OCI-LY7 (cell line): ENCODE measurements at regions not wholly inside any gene's neighbourhood (a gene's known extent, or its start where the extent isn't known, plus 50 kb on each side); places are given as distances from the start of the nearest gene placed in this dataset.

Source experiments
- BruUV-seq: library from RNA; stranded (reverse); fragments of 400-500 nt; replicated peaks from 2 replicates; lab custom pipeline; 2021; lab: Mats Ljungman, UMichigan
- CTCF ChIA-PET: fragments of 300-600 bp; sonication (Branson Sonifier 250); formaldehyde crosslinking; loops from one replicate; lab custom pipeline; 2022; ENCODE audit warnings: antibody characterized with exemption; ENCODE audit not compliant: unreplicated experiment; lab: Charles Lee
- POLR2A ChIA-PET: fragments of 300-600 bp; sonication (Branson Sonifier 250); formaldehyde crosslinking; loops from one replicate; lab custom pipeline; 2022; ENCODE audit warnings: antibody characterized with exemption; lab: Charles Lee
- DNase-seq: peaks from one replicate; pipeline ENCODE4 v3.0.0-alpha.2; 2015; ENCODE audit warnings: low spot score
- H2AFZ ChIP-seq: fragments of 200-600 bp; sonication (generic), shearing (Covaris generic); 2 replicates; pipeline ENCODE4 v1.6.1; 2014; ENCODE audit warnings: mild to moderate bottlenecking, antibody characterized with exemption, low read length, moderate library complexity
- H3K27ac ChIP-seq: fragments of 200-600 bp; sonication (generic); 2 replicates; pipeline ENCODE4 v1.5.1; 2014; ENCODE audit warnings: mixed run types, low read depth, mild to moderate bottlenecking, moderate library complexity, low read length, inconsistent platforms; ENCODE audit not compliant: poor library complexity, severe bottlenecking
- H3K36me3 ChIP-seq: fragments of 200-600 bp; sonication (generic); 2 replicates; pipeline ENCODE4 v1.6.1; 2014; ENCODE audit warnings: mild to moderate bottlenecking, antibody characterized with exemption, low read length, moderate library complexity, mixed read lengths; ENCODE audit not compliant: insufficient read depth
- H3K4me1 ChIP-seq: fragments of 200-600 bp; sonication (generic); 2 replicates; pipeline ENCODE4 v1.5.1; 2014; ENCODE audit warnings: mild to moderate bottlenecking, low read length; ENCODE audit not compliant: insufficient read depth, poor library complexity, severe bottlenecking
- H3K4me2 ChIP-seq: fragments of 200-600 bp; sonication (generic); 2 replicates; pipeline ENCODE4 v1.6.1; 2014; ENCODE audit warnings: mild to moderate bottlenecking, low read length
- H3K4me3 ChIP-seq: fragments of 200-600 bp; sonication (generic); 2 replicates; pipeline ENCODE4 v1.5.1; 2014; ENCODE audit warnings: mild to moderate bottlenecking, low read depth, low read length; ENCODE audit not compliant: poor library complexity, severe bottlenecking
- H3K79me2 ChIP-seq: fragments of 200-600 bp; sonication (generic); 2 replicates; pipeline ENCODE4 v1.6.1; 2016; ENCODE audit warnings: low read depth, mild to moderate bottlenecking, low read length, moderate library complexity, mixed read lengths; ENCODE audit not compliant: insufficient read depth
- H3K9me2 ChIP-seq: fragments of 200-600 bp; sonication (generic); 2 replicates; pipeline ENCODE4 v1.6.1; 2016; ENCODE audit warnings: mild to moderate bottlenecking, low read length, mixed read lengths; ENCODE audit not compliant: insufficient read depth
- H3K9me3 ChIP-seq: fragments of 200-600 bp; sonication (generic); 2 replicates; pipeline ENCODE4 v1.6.1; 2014; ENCODE audit warnings: mild to moderate bottlenecking, mixed run types, low read length, mixed read lengths
- H4K20me1 ChIP-seq: fragments of 200-600 bp; sonication (generic); 2 replicates; pipeline ENCODE4 v1.6.1; 2014; ENCODE audit warnings: mild to moderate bottlenecking, antibody characterized with exemption, low read length, moderate library complexity, mixed read lengths; ENCODE audit not compliant: insufficient read depth
- CTCF ChIP-seq: fragments of 200-600 bp; sonication (generic); conservative IDR thresholded peaks from 2 replicates; pipeline ENCODE4 v1.5.1; 2014; ENCODE audit warnings: mild to moderate bottlenecking, antibody characterized with exemption, low read length, moderate library complexity, mixed read lengths
- EZH2phosphoT487 ChIP-seq: fragments of 200-600 bp; sonication (generic); IDR thresholded peaks from 2 replicates; pipeline ENCODE4 v1.6.1; 2018; ENCODE audit warnings: low read depth, borderline replicate concordance, mild to moderate bottlenecking, mixed run types, antibody characterized with exemption, low read length, moderate library complexity, mixed read lengths
- intact Hi-C: fragments of 100-400 bp; cut with micrococcal nuclease; formaldehyde crosslinking; loops from one replicate; pipeline ENCODE4 v1.10.0; 2022; ENCODE audit not compliant: unreplicated experiment

- no peak for DNase-seq
- Histone ChIP-seq H2AFZ (no peak overlapping the region), H3K27ac (no peak overlapping the region), H3K36me3 (no peaks in the 10 kb centered on the region), H3K9me3 (no peaks in the 10 kb centered on the region), H4K20me1 (no peaks in the 10 kb centered on the region), H3K4me1 (no peaks in the 10 kb centered on the region), H3K4me2 (no peak overlapping the region), H3K79me2 (no peaks in the 10 kb centered on the region), H3K9me2 (no peaks in the 10 kb centered on the region), H3K4me3 (no peak overlapping the region)
- ChIA-PET CTCF (no interaction called here), POLR2A (interaction anchor here (1.2 kb wide), 1 partner anchor 41 kb away, joined by 3 read pairs; no protein-coding TSS in a partner anchor)
- intact Hi-C loops, result no loop called here
- TF ChIP-seq CTCF (no peak), EZH2phosphoT487 (no peak)
- BruUV-seq, result no TSS peak
These were observed 105.1 kb downstream of the RPS29 start for GRCh38 chr14:49480979-49481498.

- DNase-seq, result no peak
- Histone ChIP-seq H3K27ac (no peak overlapping the region), H3K4me1 (no peaks in the 10 kb centered on the region), H2AFZ (no peak overlapping the region), H3K9me3 (no peaks in the 10 kb centered on the region), H3K79me2 (no peaks in the 10 kb centered on the region), H3K36me3 (no peaks in the 10 kb centered on the region), H4K20me1 (no peaks in the 10 kb centered on the region), H3K9me2 (no peaks in the 10 kb centered on the region), H3K4me3 (no peak overlapping the region), H3K4me2 (no peak overlapping the region)
- TF ChIP-seq EZH2phosphoT487, result no peak
- TF ChIP-seq CTCF, result no peak
- no TSS peak for BruUV-seq
- CTCF ChIA-PET, result no interaction called here
- POLR2A ChIA-PET, result no interaction called here
- intact Hi-C loops, result no loop called here
These were observed 106.0 kb downstream of the RPS29 start for GRCh38 chr14:49480053-49480760.

GRCh38 chr14:49479432-49479831, 106.7 kb downstream of the RPS29 start:
- no peak for DNase-seq
- Histone ChIP-seq H3K36me3 (no peaks in the 10 kb centered on the region), H3K9me3 (no peaks in the 10 kb centered on the region), H3K4me3 (no peak overlapping the region), H3K27ac (no peak overlapping the region), H3K9me2 (no peaks in the 10 kb centered on the region), H3K4me1 (no peaks in the 10 kb centered on the region), H3K79me2 (no peaks in the 10 kb centered on the region), H3K4me2 (no peak overlapping the region), H4K20me1 (no peaks in the 10 kb centered on the region), H2AFZ (no peak overlapping the region)
- TF ChIP-seq CTCF (no peak), EZH2phosphoT487 (no peak)
- CTCF ChIA-PET, result no interaction called here
- POLR2A ChIA-PET, result interaction anchor here (2.0 kb wide), 1 partner anchor 16 kb away, joined by 5 read pairs; no protein-coding TSS in a partner anchor
- BruUV-seq, result no TSS peak
- intact Hi-C loops, result no loop called here
